Activated gamma-delta T cell (primary cell): ENCODE measurements at regions not wholly inside any gene's neighbourhood (a gene's known extent, or its start where the extent isn't known, plus 50 kb on each side); places are given as distances from the start of the nearest gene placed in this dataset.
"Not testable (repeated sequence)": the region's sequence is repeated elsewhere in the genome, so short reads cannot be mapped to it uniquely, and the experiment has no call there.

ENCODE experiments used
- DNase-seq: peaks from one replicate; lab custom pipeline; 2025; lab: John Stamatoyannopoulos, UW

GRCh38 chr10:42187501-42188195 is 450.7 kb downstream of the ZNF33B start:
- not testable (repeated sequence) for DNase-seq

GRCh38 chr10:42177793-42178689 is 460.3 kb downstream of the ZNF33B start:
- not testable (repeated sequence) for DNase-seq

GRCh38 chr10:42177077-42177792 is 461.1 kb downstream of the ZNF33B start:
- peak; percentile 8 for DNase-seq

GRCh38 chr10:42150428-42151061 is 487.8 kb downstream of the ZNF33B start:
- DNase-seq: no peak

GRCh38 chr10:42149722-42150427 is 488.5 kb downstream of the ZNF33B start:
- DNase-seq: no peak

GRCh38 chr10:42149027-42149700 is 489.2 kb downstream of the ZNF33B start:
- DNase-seq: peak; percentile 11

GRCh38 chr10:42146165-42146564 is 492.2 kb downstream of the ZNF33B start:
- DNase-seq: not testable (repeated sequence)

GRCh38 chr10:42138023-42138422 is 500.3 kb downstream of the ZNF33B start:
- DNase-seq: peak; percentile 11

- DNase-seq: no peak
Measured at GRCh38 chr10:42113158-42113450, 525.3 kb downstream of the ZNF33B start.

- DNase-seq: no peak
Measured at GRCh38 chr10:42112331-42113157, 525.8 kb downstream of the ZNF33B start.

GRCh38 chr10:42111661-42112330 is 526.6 kb downstream of the ZNF33B start:
- no peak for DNase-seq

- DNase-seq: no peak
Measured at GRCh38 chr10:42111076-42111475, 527.3 kb downstream of the ZNF33B start.
